22Rv1 (cell line): ENCODE measurements at regions not wholly inside any gene's neighbourhood (a gene's known extent, or its start where the extent isn't known, plus 50 kb on each side); places are given as distances from the start of the nearest gene placed in this dataset.

ENCODE experiments used
- ZFX ChIP-seq: fragments of 450-650 bp; IDR thresholded peaks from 2 replicates; pipeline ENCODE4 v1.6.1; 2017; ENCODE audit warnings: antibody characterized with exemption, borderline replicate concordance
- TF ChIP-seq, protein P1 (sequence below): fragments of 450-650 bp; IDR thresholded peaks from 2 replicates; pipeline ENCODE4 v1.5.1; 2017; ENCODE audit warnings: mild to moderate bottlenecking

GRCh38 chr4:19772581-19772980 is 479.1 kb upstream of the SLIT2 start:
- TF ChIP-seq, protein P1, sequence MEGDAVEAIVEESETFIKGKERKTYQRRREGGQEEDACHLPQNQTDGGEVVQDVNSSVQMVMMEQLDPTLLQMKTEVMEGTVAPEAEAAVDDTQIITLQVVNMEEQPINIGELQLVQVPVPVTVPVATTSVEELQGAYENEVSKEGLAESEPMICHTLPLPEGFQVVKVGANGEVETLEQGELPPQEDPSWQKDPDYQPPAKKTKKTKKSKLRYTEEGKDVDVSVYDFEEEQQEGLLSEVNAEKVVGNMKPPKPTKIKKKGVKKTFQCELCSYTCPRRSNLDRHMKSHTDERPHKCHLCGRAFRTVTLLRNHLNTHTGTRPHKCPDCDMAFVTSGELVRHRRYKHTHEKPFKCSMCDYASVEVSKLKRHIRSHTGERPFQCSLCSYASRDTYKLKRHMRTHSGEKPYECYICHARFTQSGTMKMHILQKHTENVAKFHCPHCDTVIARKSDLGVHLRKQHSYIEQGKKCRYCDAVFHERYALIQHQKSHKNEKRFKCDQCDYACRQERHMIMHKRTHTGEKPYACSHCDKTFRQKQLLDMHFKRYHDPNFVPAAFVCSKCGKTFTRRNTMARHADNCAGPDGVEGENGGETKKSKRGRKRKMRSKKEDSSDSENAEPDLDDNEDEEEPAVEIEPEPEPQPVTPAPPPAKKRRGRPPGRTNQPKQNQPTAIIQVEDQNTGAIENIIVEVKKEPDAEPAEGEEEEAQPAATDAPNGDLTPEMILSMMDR = no peak
- TF ChIP-seq ZFX = no peak
